Colonic mucosa (tissue), 4 donors: ENCODE measurements at regions not wholly inside any gene's neighbourhood (a gene's known extent, or its start where the extent isn't known, plus 50 kb on each side); places are given as distances from the start of the nearest gene placed in this dataset.
"Not testable (repeated sequence)": the region's sequence is repeated elsewhere in the genome, so short reads cannot be mapped to it uniquely, and the experiment has no call there.

Source experiments
- DNase-seq: peaks from one replicate; pipeline ENCODE4 v3.0.0-alpha.2; 2020
- H3K27ac ChIP-seq: fragments of 200-600 bp; one replicate; pipeline ENCODE4 v1.8.0; 2021
- H3K27me3 ChIP-seq: fragments of 200-600 bp; one replicate; pipeline ENCODE4 v1.8.0; 2021
- H3K36me3 ChIP-seq: fragments of 200-600 bp; one replicate; pipeline ENCODE4 v1.8.0; 2021
- H3K4me1 ChIP-seq: fragments of 200-600 bp; one replicate; pipeline ENCODE4 v1.8.0; 2021; ENCODE audit warnings: mild to moderate bottlenecking
- H3K4me3 ChIP-seq: fragments of 200-600 bp; one replicate; pipeline ENCODE4 v1.8.0; 2021
- H3K9ac ChIP-seq, 2 donors: one replicate each; pipeline ENCODE4 v1.7.0; 2013; ENCODE audit warnings: control low read depth in 2 of 2, low read depth in 2 of 2, low read length in 2 of 2
- H3K9me3 ChIP-seq: fragments of 200-600 bp; one replicate; pipeline ENCODE4 v1.8.0; 2021
- intact Hi-C: fragments of 100-400 bp; cut with DNase I; formaldehyde crosslinking; loops from one replicate; pipeline ENCODE4 v1.14.1; 2022
- TF ChIP-seq, protein P1 (sequence below): fragments of 200-600 bp; IDR thresholded peaks from one replicate; pipeline ENCODE4 v1.8.0; 2022; ENCODE audit warnings: antibody characterized with exemption, mild to moderate bottlenecking
- donor health status: healthy.
- donor health status: DM: no; HTN: no; CAD: no.
- donor health status: DM: no; HTN: no; CAD: no.

GRCh38 chr3:67064105-67064504, 66.0 kb downstream of the KBTBD8 start:
- DNase-seq, result no peak
- no peak overlapping the region for H3K4me3 ChIP-seq
- no peaks in the 10 kb centered on the region for H3K36me3 ChIP-seq

DNA sequence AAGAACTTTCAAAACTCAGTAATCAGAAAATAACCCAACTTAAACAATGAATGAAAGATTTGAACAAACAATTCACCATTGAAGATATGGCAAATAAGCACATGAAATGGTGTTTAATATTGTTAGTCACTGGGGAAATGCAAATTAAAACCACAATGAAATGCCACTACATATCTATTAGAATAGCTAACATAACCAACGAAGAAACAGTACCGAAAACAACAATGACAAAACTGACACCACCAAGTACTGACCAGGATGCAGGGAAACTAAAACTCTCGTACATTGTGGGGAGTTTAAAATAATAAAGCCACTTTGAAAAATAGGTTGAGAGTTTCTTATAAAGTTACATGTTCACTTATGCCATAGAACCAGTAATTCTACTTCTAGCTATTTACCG, 69.1 kb downstream of the KBTBD8 start:
- Histone ChIP-seq H3K27ac (no peak overlapping the region), H3K27me3 (no peaks in the 10 kb centered on the region), H3K9ac (no peak overlapping the region), H3K9me3 (no peaks in the 10 kb centered on the region), H3K4me1 (no peaks in the 10 kb centered on the region), H3K36me3 (no peaks in the 10 kb centered on the region), H3K4me3 (no peak overlapping the region)
- TF ChIP-seq, protein P1, sequence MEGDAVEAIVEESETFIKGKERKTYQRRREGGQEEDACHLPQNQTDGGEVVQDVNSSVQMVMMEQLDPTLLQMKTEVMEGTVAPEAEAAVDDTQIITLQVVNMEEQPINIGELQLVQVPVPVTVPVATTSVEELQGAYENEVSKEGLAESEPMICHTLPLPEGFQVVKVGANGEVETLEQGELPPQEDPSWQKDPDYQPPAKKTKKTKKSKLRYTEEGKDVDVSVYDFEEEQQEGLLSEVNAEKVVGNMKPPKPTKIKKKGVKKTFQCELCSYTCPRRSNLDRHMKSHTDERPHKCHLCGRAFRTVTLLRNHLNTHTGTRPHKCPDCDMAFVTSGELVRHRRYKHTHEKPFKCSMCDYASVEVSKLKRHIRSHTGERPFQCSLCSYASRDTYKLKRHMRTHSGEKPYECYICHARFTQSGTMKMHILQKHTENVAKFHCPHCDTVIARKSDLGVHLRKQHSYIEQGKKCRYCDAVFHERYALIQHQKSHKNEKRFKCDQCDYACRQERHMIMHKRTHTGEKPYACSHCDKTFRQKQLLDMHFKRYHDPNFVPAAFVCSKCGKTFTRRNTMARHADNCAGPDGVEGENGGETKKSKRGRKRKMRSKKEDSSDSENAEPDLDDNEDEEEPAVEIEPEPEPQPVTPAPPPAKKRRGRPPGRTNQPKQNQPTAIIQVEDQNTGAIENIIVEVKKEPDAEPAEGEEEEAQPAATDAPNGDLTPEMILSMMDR, result no peak
- intact Hi-C loops, result no loop called here
- no peak for DNase-seq

More at GRCh38 chr3:67064105-67064504, 66.0 kb downstream of the KBTBD8 start:
- no peak overlapping the region for H3K27ac ChIP-seq
- no peak overlapping the region for H3K9ac ChIP-seq
- H3K9me3 ChIP-seq, result no peaks in the 10 kb centered on the region
- TF ChIP-seq, protein P1, result no peak
- H3K4me1 ChIP-seq, result no peaks in the 10 kb centered on the region
- intact Hi-C loops, result no loop called here
- no peaks in the 10 kb centered on the region for H3K27me3 ChIP-seq

DNA sequence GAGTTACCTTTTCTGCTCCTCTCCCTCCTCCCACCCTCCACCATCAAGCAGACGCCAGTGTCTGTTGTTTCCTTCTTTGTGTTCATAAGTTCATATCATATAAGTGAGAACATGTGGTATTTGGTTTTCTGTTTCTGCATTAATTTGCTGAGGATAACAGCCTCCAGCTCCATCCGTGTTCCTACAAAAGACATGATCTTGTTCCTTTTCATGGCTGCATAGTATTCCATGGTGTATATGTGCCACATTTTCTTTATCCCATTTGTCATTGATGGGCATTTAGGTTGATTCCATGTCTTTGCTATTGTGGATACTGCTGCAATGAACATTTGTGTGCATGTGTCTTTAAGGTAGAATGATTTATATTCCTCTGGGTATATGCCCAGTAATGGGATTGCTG, 74.5 kb downstream of the KBTBD8 start:
- DNase-seq, H3K27me3 ChIP-seq, H3K36me3 ChIP-seq, H3K4me1 ChIP-seq, intact Hi-C loops, H3K4me3 ChIP-seq, H3K27ac ChIP-seq, H3K9me3 ChIP-seq, H3K9ac ChIP-seq: not testable (repeated sequence)

DNA sequence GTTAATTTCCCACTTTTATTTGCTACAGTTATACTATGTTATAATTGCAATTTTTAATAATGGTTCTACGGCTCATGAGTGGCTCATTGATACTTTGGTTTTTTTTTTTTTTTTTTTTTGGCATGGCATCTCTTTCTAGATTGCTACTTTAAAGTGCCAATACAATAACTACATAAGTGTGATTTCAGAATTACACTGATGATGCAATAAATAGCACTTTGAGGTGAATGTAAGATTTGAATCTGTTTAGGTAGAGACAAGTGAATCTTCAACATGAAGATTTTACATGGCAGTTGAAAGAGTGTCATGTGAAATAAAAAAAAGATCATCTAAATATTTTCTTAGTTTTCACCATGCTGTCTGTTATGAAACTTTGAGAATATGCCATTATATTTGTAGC, 75.7 kb downstream of the KBTBD8 start:
- intact Hi-C loops, result no loop called here
- H3K36me3 ChIP-seq, result no peaks in the 10 kb centered on the region
- no peaks in the 10 kb centered on the region for H3K27me3 ChIP-seq
- H3K27ac ChIP-seq, result no peak overlapping the region
- H3K4me3 ChIP-seq, result no peak overlapping the region
- H3K4me1 ChIP-seq, result no peaks in the 10 kb centered on the region
- TF ChIP-seq, protein P1, result no peak
- H3K9ac ChIP-seq, result no peak overlapping the region
- no peaks in the 10 kb centered on the region for H3K9me3 ChIP-seq
- no peak for DNase-seq

DNA sequence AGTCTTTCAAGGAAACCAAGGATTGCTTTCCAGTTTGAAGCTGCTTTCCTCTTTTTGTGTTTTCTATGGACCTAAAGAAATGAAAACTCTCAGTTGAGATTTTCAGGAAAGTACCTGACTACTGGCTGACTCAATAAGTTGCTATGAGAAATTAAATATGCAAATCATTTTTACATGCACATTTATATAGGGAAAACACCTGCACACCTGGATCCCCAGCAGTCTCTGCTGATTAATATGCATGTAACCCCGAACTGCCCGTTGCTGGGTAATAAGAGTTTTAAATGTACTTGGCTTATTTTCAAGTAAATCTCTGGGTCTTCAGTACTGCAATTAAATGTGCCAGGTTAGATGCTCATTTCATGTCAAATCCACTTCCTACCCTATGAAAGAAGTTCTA, 77.2 kb downstream of the KBTBD8 start:
- H3K4me3 ChIP-seq, result no peak overlapping the region
- H3K9me3 ChIP-seq, result no peaks in the 10 kb centered on the region
- TF ChIP-seq, protein P1, result no peak
- intact Hi-C loops, result no loop called here
- no peaks in the 10 kb centered on the region for H3K4me1 ChIP-seq
- no peak overlapping the region for H3K9ac ChIP-seq
- no peak for DNase-seq
- H3K36me3 ChIP-seq, result no peaks in the 10 kb centered on the region
- H3K27me3 ChIP-seq, result no peaks in the 10 kb centered on the region
- no peak overlapping the region for H3K27ac ChIP-seq

GRCh38 chr3:67076607-67077006, 78.5 kb downstream of the KBTBD8 start:
- TF ChIP-seq, protein P1, result no peak
- intact Hi-C loops, result no loop called here
- Histone ChIP-seq H3K27ac (no peak overlapping the region), H3K27me3 (no peaks in the 10 kb centered on the region), H3K4me1 (no peaks in the 10 kb centered on the region), H3K9me3 (no peaks in the 10 kb centered on the region), H3K4me3 (no peak overlapping the region), H3K9ac (no peak overlapping the region), H3K36me3 (no peaks in the 10 kb centered on the region)
- DNase-seq, result no peak
